CD14-positive monocyte (primary cell): ENCODE measurements at regions not wholly inside any gene's neighbourhood (a gene's known extent, or its start where the extent isn't known, plus 50 kb on each side); places are given as distances from the start of the nearest gene placed in this dataset.

Experiments used
- DNase-seq, 3 donors: peaks; one replicate each; pipeline ENCODE4 v3.0.0-alpha.2; 2011 to 2022
- H2AFZ ChIP-seq: 2 replicates; pipeline ENCODE4 v1.6.0; 2012; ENCODE audit warnings: mild to moderate bottlenecking, low read depth, low read length, inconsistent platforms; ENCODE audit not compliant: insufficient read depth, poor library complexity, severe bottlenecking
- H3K27ac ChIP-seq, 2 donors: 1 replicate in 1 of 2; 2 replicates in 1 of 2; pipeline ENCODE4 v1.5.1; 2012 to 2013; ENCODE audit warnings: low read length in 2 of 2, control low read depth in 1 of 2, inconsistent platforms in 1 of 2, low read depth in 1 of 2, mild to moderate bottlenecking in 1 of 2
- H3K27me3 ChIP-seq, 2 donors: one replicate each; pipeline versions ENCODE4 v1.6.0 to v1.6.1; 2011 to 2013; ENCODE audit warnings: low read length in 2 of 2; ENCODE audit not compliant: control insufficient read depth in 2 of 2, insufficient read depth in 2 of 2
- H3K36me3 ChIP-seq, 2 donors: replicated peaks in 1 of 2; 1 replicate in 1 of 2; 2 replicates in 1 of 2; pipeline versions ENCODE4 v1.5.1 to v1.6.1; 2012 to 2013; ENCODE audit warnings: low read length in 2 of 2, control low read depth in 1 of 2, inconsistent platforms in 1 of 2, mild to moderate bottlenecking in 1 of 2; ENCODE audit not compliant: insufficient read depth in 2 of 2, control insufficient read depth in 1 of 2
- H3K4me1 ChIP-seq, 2 donors: 1 replicate in 1 of 2; 2 replicates in 1 of 2; pipeline versions ENCODE4 v1.5.1 to v1.6.1; 2012 to 2013; ENCODE audit warnings: low read length in 2 of 2, control low read depth in 1 of 2, inconsistent platforms in 1 of 2, mild to moderate bottlenecking in 1 of 2, moderate library complexity in 1 of 2; ENCODE audit not compliant: insufficient read depth in 2 of 2, control insufficient read depth in 1 of 2
- H3K4me2 ChIP-seq: replicated peaks from 2 replicates; pipeline ENCODE3; 2012; ENCODE audit warnings: low read length, moderate library complexity, mild to moderate bottlenecking; ENCODE audit not compliant: poor library complexity, severe bottlenecking; ENCODE audit errors: extremely low read depth
- H3K4me3 ChIP-seq, 3 experiments: fragments of 200-600 bp in 1 of 3; sonication (generic) in 1 of 3; replicated peaks in 1 of 3; 1 replicate in 2 of 3; 2 replicates in 1 of 3; pipeline ENCODE4 v1.5.1; 2011 to 2013; ENCODE audit warnings: low read length in 3 of 3, mild to moderate bottlenecking in 3 of 3, control low read depth in 2 of 3, low read depth in 2 of 3, inconsistent platforms in 1 of 3, moderate library complexity in 1 of 3
- H3K79me2 ChIP-seq: 2 replicates; pipeline ENCODE4 v1.6.0; 2012; ENCODE audit warnings: mild to moderate bottlenecking, control low read depth, inconsistent platforms, low read length, moderate library complexity; ENCODE audit not compliant: insufficient read depth
- H3K9ac ChIP-seq: 2 replicates; pipeline ENCODE4 v1.6.0; 2017; ENCODE audit warnings: low read length, mild to moderate bottlenecking; ENCODE audit not compliant: insufficient read depth, poor library complexity, severe bottlenecking
- H3K9me3 ChIP-seq, 2 donors: replicated peaks in 1 of 2; 1 replicate in 1 of 2; 2 replicates in 1 of 2; pipeline versions ENCODE4 v1.5.1 to v1.6.1; 2012 to 2013; ENCODE audit warnings: low read length in 2 of 2, control low read depth in 1 of 2; ENCODE audit not compliant: control insufficient read depth in 1 of 2, insufficient read depth in 1 of 2
- H4K20me1 ChIP-seq: 2 replicates; pipeline ENCODE4 v1.6.0; 2012; ENCODE audit warnings: mild to moderate bottlenecking, low read length, control low read depth, moderate library complexity; ENCODE audit not compliant: insufficient read depth
- H3K27ac Mint-ChIP-seq, 7 donors: one replicate each; pipeline ENCODE4 v1.8.0; 2020; ENCODE audit warnings: mild to moderate bottlenecking in 7 of 7, mixed read lengths in 7 of 7, moderate library complexity in 6 of 7, inconsistent platforms in 2 of 7
- H3K27me3 Mint-ChIP-seq, 3 donors: one replicate each; pipeline ENCODE4 v1.8.0; 2021 to 2022; ENCODE audit warnings: low read depth in 3 of 3, mild to moderate bottlenecking in 3 of 3, mixed read lengths in 3 of 3, moderate library complexity in 3 of 3, inconsistent platforms in 1 of 3
- H3K36me3 Mint-ChIP-seq, 2 donors: one replicate each; pipeline ENCODE4 v1.8.0; 2020; ENCODE audit warnings: mixed read lengths in 2 of 2, inconsistent platforms in 1 of 2, mild to moderate bottlenecking in 1 of 2
- H3K4me1 Mint-ChIP-seq: one replicate; pipeline ENCODE4 v1.8.0; 2020; ENCODE audit warnings: mild to moderate bottlenecking, mixed read lengths
- H3K4me3 Mint-ChIP-seq, 2 donors: one replicate each; pipeline ENCODE4 v1.8.0; 2020; ENCODE audit warnings: mild to moderate bottlenecking in 2 of 2, mixed read lengths in 2 of 2, moderate library complexity in 1 of 2
- H3K9me3 Mint-ChIP-seq, 7 donors: one replicate each; pipeline ENCODE4 v1.8.0; 2020 to 2022; ENCODE audit warnings: mixed read lengths in 7 of 7, mild to moderate bottlenecking in 6 of 7, moderate library complexity in 6 of 7, inconsistent platforms in 2 of 7
- CTCF ChIP-seq: fragments of 200-600 bp; IDR thresholded peaks from one replicate; pipeline ENCODE4 v1.8.0; 2022; ENCODE audit warnings: antibody characterized with exemption, mild to moderate bottlenecking
- WGBS: methylation state at CpG from one replicate; pipeline ENCODE4 v1.1.5; 2013; ENCODE audit warnings: missing lambda C conversion rate; ENCODE audit not compliant: insufficient coverage; 5-methylcytosine and 5-hydroxymethylcytosine counted together
- intact Hi-C, 2 donors: fragments of 100-400 bp; cut with micrococcal nuclease; formaldehyde crosslinking; loops; one replicate each; pipeline versions ENCODE4 v1.15.0 to v1.15.1; 2023

- DNase-seq: no peak
- H3K4me2 ChIP-seq: no peak overlapping the region
- no peaks in the 10 kb centered on the region for H3K4me1 Mint-ChIP-seq
- peaks cover 0 to 1% (median 0%) of the 10 kb centered on the region in 3 donors for H3K27me3 Mint-ChIP-seq
- H3K27ac Mint-ChIP-seq: no peak overlapping the region
- H2AFZ ChIP-seq: no peak overlapping the region
- H3K79me2 ChIP-seq: no peaks in the 10 kb centered on the region
- H3K9ac ChIP-seq: no peak overlapping the region
- WGBS: no CpG with 5 or more reads among the region's 1 CpG
- no peak overlapping the region for H3K27ac ChIP-seq
- H3K36me3 Mint-ChIP-seq: no peaks in the 10 kb centered on the region
- H3K9me3 ChIP-seq: no peaks in the 10 kb centered on the region
- peaks cover 0 to 5% (median 2%) of the 10 kb centered on the region in 7 donors for H3K9me3 Mint-ChIP-seq
- H3K4me3 Mint-ChIP-seq: no peak overlapping the region
- no peak for TF ChIP-seq CTCF
- H3K27me3 ChIP-seq: no peaks in the 10 kb centered on the region
- no peaks in the 10 kb centered on the region for H4K20me1 ChIP-seq
- no peaks in the 10 kb centered on the region for H3K36me3 ChIP-seq
- intact Hi-C loops: loop anchor here in 1 of 2 donors (10.0 kb wide), 1 partner anchor 65 kb away; no protein-coding TSS in a partner anchor
- H3K4me3 ChIP-seq: no peak overlapping the region
- H3K4me1 ChIP-seq: no peaks in the 10 kb centered on the region
Observed at GRCh38 chr17:71849783-71850768, 270.7 kb upstream of the SOX9 start.

- Histone ChIP-seq H3K27ac (no peak overlapping the region), H2AFZ (no peak overlapping the region), H3K27me3 (no peaks in the 10 kb centered on the region), H3K9ac (no peak overlapping the region), H3K4me3 (no peak overlapping the region), H4K20me1 (no peaks in the 10 kb centered on the region), H3K79me2 (no peaks in the 10 kb centered on the region), H3K9me3 (no peaks in the 10 kb centered on the region), H3K4me1 (no peaks in the 10 kb centered on the region), H3K36me3 (no peaks in the 10 kb centered on the region), H3K4me2 (no peak overlapping the region)
- H3K36me3 Mint-ChIP-seq: no peaks in the 10 kb centered on the region
- intact Hi-C loops: loop anchor here in 1 of 2 donors (10.0 kb wide), 1 partner anchor 64 kb away; no protein-coding TSS in a partner anchor
- H3K27me3 Mint-ChIP-seq: peaks cover 0 to 1% (median 0%) of the 10 kb centered on the region in 3 donors
- no peak overlapping the region for H3K4me3 Mint-ChIP-seq
- TF ChIP-seq CTCF: no peak
- no peak for DNase-seq
- H3K9me3 Mint-ChIP-seq: peaks cover 0 to 6% (median 0%) of the 10 kb centered on the region in 7 donors
- no CpG with 5 or more reads among the region's 2 CpGs for WGBS
- no peak overlapping the region for H3K27ac Mint-ChIP-seq
- no peaks in the 10 kb centered on the region for H3K4me1 Mint-ChIP-seq
Observed at GRCh38 chr17:71850812-71851211, 270.0 kb upstream of the SOX9 start.
